ENCODE measurements at regions not wholly inside any gene's neighbourhood (a gene's known extent, or its start where the extent isn't known, plus 50 kb on each side); places are given as distances from the start of the nearest gene placed in this dataset.

GRCh38 chr2:195590199-195590860 lies 66.7 kb upstream of the SLC39A10 start:
- TF ChIP-seq CTCF (conservative IDR thresholded peaks at IDR 0.05; ENCODE audit: low read depth, low read length) = no peak
- no peak for DNase-seq (ENCODE audit: low read depth)

GRCh38 chr2:195587966-195588365 lies 69.1 kb upstream of the SLC39A10 start:
- H3K4me3 ChIP-seq (ENCODE audit: low read depth, low read length) = no peak overlapping the region
- no peak for DNase-seq (ENCODE audit: low read depth)
- TF ChIP-seq CTCF (conservative IDR thresholded peaks at IDR 0.05; ENCODE audit: low read depth, low read length) = no peak

More at GRCh38 chr2:195590199-195590860, 66.7 kb upstream of the SLC39A10 start:
- no peak overlapping the region for H3K4me3 ChIP-seq (ENCODE audit: low read depth, low read length)

GRCh38 chr2:195586062-195586714 lies 70.8 kb upstream of the SLC39A10 start:
- no peak for TF ChIP-seq CTCF (conservative IDR thresholded peaks at IDR 0.05; ENCODE audit: low read depth, low read length)
- DNase-seq (ENCODE audit: low read depth) = no peak

GRCh38 chr2:195582188-195582587 lies 74.8 kb upstream of the SLC39A10 start:
- TF ChIP-seq CTCF (conservative IDR thresholded peaks at IDR 0.05; ENCODE audit: low read depth, low read length) = no peak
- H3K4me3 ChIP-seq (ENCODE audit: low read depth, low read length) = no peak overlapping the region

More at GRCh38 chr2:195586062-195586714, 70.8 kb upstream of the SLC39A10 start:
- H3K4me3 ChIP-seq (ENCODE audit: low read depth, low read length) = no peak overlapping the region

GRCh38 chr2:195579776-195580555 lies 77.1 kb upstream of the SLC39A10 start:
- no peak overlapping the region for H3K4me3 ChIP-seq (ENCODE audit: low read depth, low read length)
- DNase-seq (ENCODE audit: low read depth) = no peak
- no peak for TF ChIP-seq CTCF (conservative IDR thresholded peaks at IDR 0.05; ENCODE audit: low read depth, low read length)

More at GRCh38 chr2:195582188-195582587, 74.8 kb upstream of the SLC39A10 start:
- DNase-seq (ENCODE audit: low read depth) = no peak

- peak; percentile 92 for DNase-seq (ENCODE audit: low read depth)
- H3K4me3 ChIP-seq (ENCODE audit: low read depth, low read length) = no peak overlapping the region
- peak; percentile 14 for TF ChIP-seq CTCF (conservative IDR thresholded peaks at IDR 0.05; ENCODE audit: low read depth, low read length)
Measured at GRCh38 chr2:195575879-195576401, 81.1 kb upstream of the SLC39A10 start.
